H9 (cell line): ENCODE measurements at regions not wholly inside any gene's neighbourhood (a gene's known extent, or its start where the extent isn't known, plus 50 kb on each side); places are given as distances from the start of the nearest gene placed in this dataset.

Experiments
- DNase-seq: peaks from one replicate; pipeline ENCODE4 v3.0.0-alpha.2; 2017
- H2AFZ ChIP-seq: one replicate; pipeline ENCODE4 v1.6.1; 2013; ENCODE audit warnings: mild to moderate bottlenecking, low read length, control low read depth, moderate library complexity
- H2AK5ac ChIP-seq: 2 replicates; pipeline ENCODE4 v1.6.1; 2013; ENCODE audit warnings: low read length, control low read depth, mixed read lengths; ENCODE audit not compliant: insufficient read length
- H2BK120ac ChIP-seq: one replicate; pipeline ENCODE4 v1.6.1; 2013; ENCODE audit warnings: low read depth, mild to moderate bottlenecking, low read length, control low read depth, inconsistent platforms; ENCODE audit not compliant: poor library complexity, severe bottlenecking
- H2BK12ac ChIP-seq: 2 replicates; pipeline ENCODE4 v1.6.1; 2013; ENCODE audit warnings: low read length, control low read depth, mixed read lengths, low read depth; ENCODE audit not compliant: insufficient read length
- H2BK15ac ChIP-seq: 2 replicates; pipeline ENCODE4 v1.6.1; 2013; ENCODE audit warnings: low read depth, low read length, control low read depth
- H2BK20ac ChIP-seq: one replicate; pipeline ENCODE4 v1.6.1; 2013; ENCODE audit warnings: low read depth, mild to moderate bottlenecking, low read length, control low read depth, inconsistent platforms; ENCODE audit not compliant: poor library complexity, severe bottlenecking
- H2BK5ac ChIP-seq: 2 replicates; pipeline ENCODE4 v1.6.1; 2013; ENCODE audit warnings: low read length, control low read depth, mixed read lengths; ENCODE audit not compliant: insufficient read length
- H3K14ac ChIP-seq: 2 replicates; pipeline ENCODE4 v1.6.1; 2013; ENCODE audit warnings: low read length, control low read depth; ENCODE audit not compliant: insufficient read depth
- H3K18ac ChIP-seq: 2 replicates; pipeline ENCODE4 v1.6.1; 2013; ENCODE audit warnings: low read depth, mild to moderate bottlenecking, mixed read lengths, low read length, control low read depth; ENCODE audit not compliant: insufficient read length
- H3K23ac ChIP-seq: 2 replicates; pipeline ENCODE4 v1.6.1; 2013; ENCODE audit warnings: low read length, control low read depth, mixed read lengths, low read depth; ENCODE audit not compliant: insufficient read length
- H3K23me2 ChIP-seq: 2 replicates; pipeline ENCODE4 v1.6.1; 2013; ENCODE audit warnings: low read depth, mild to moderate bottlenecking, mixed read lengths, low read length, control low read depth; ENCODE audit not compliant: insufficient read length, poor library complexity, severe bottlenecking
- H3K27ac ChIP-seq: 2 replicates; pipeline ENCODE4 v1.5.1; 2013; ENCODE audit warnings: low read length, control low read depth, mixed read lengths, low read depth; ENCODE audit not compliant: insufficient read length
- H3K27me3 ChIP-seq: 2 replicates; pipeline ENCODE4 v1.6.1; 2013; ENCODE audit warnings: low read length, control low read depth, inconsistent platforms; ENCODE audit not compliant: insufficient read depth
- H3K4ac ChIP-seq: 2 replicates; pipeline ENCODE4 v1.6.1; 2013; ENCODE audit warnings: low read depth, mild to moderate bottlenecking, control low read depth, inconsistent platforms, low read length, moderate library complexity
- H3K4me1 ChIP-seq: 2 replicates; pipeline ENCODE4 v1.6.1; 2013; ENCODE audit warnings: low read length, control low read depth, inconsistent platforms; ENCODE audit not compliant: insufficient read depth
- H3K4me2 ChIP-seq: 2 replicates; pipeline ENCODE4 v1.6.1; 2013; ENCODE audit warnings: low read length, control low read depth, mixed read lengths; ENCODE audit not compliant: insufficient read length, insufficient read depth
- H3K56ac ChIP-seq: 2 replicates; pipeline ENCODE4 v1.6.1; 2013; ENCODE audit warnings: low read depth, mild to moderate bottlenecking, mixed read lengths, low read length, control low read depth; ENCODE audit not compliant: insufficient read length
- H3K79me1 ChIP-seq: 2 replicates; pipeline ENCODE4 v1.6.1; 2013; ENCODE audit warnings: low read depth, mild to moderate bottlenecking, moderate library complexity, low read length, control low read depth, inconsistent platforms; ENCODE audit not compliant: insufficient read depth, poor library complexity, severe bottlenecking
- H3K79me2 ChIP-seq: 2 replicates; pipeline ENCODE4 v1.6.1; 2013; ENCODE audit warnings: low read length, control low read depth, inconsistent platforms; ENCODE audit not compliant: insufficient read depth
- H3K9ac ChIP-seq: 2 replicates; pipeline ENCODE4 v1.6.1; 2013; ENCODE audit warnings: low read length, control low read depth, mixed read lengths; ENCODE audit not compliant: insufficient read length; ENCODE audit errors: extremely low read depth
- H3K9me3 ChIP-seq: one replicate; pipeline ENCODE4 v1.6.1; 2013; ENCODE audit warnings: low read depth, low read length, inconsistent platforms; ENCODE audit not compliant: control insufficient read depth
- H3T11ph ChIP-seq: one replicate; pipeline ENCODE4 v1.6.1; 2013; ENCODE audit warnings: mild to moderate bottlenecking, low read length, control low read depth, inconsistent platforms
- H4K20me1 ChIP-seq: one replicate; pipeline ENCODE4 v1.6.1; 2013; ENCODE audit not compliant: control insufficient read depth, insufficient read length, insufficient read depth
- H4K5ac ChIP-seq: 2 replicates; pipeline ENCODE4 v1.6.1; 2013; ENCODE audit warnings: low read depth, mild to moderate bottlenecking, mixed read lengths, low read length, control low read depth; ENCODE audit not compliant: insufficient read length
- H4K8ac ChIP-seq: replicated peaks from 2 replicates; pipeline ENCODE4 v1.6.1; 2013; ENCODE audit warnings: low read length, control low read depth, mixed read lengths, low read depth; ENCODE audit not compliant: insufficient read length
- H4K91ac ChIP-seq: 2 replicates; pipeline ENCODE4 v1.6.1; 2013; ENCODE audit warnings: low read depth, mild to moderate bottlenecking, moderate library complexity, mixed read lengths, low read length, control low read depth; ENCODE audit not compliant: insufficient read length
- H3K27ac Mint-ChIP-seq, 3 experiments: 2 replicates in 2 of 3; 3 replicates in 1 of 3; pipeline ENCODE4 v1.8.0; 2020 to 2021; ENCODE audit warnings: mixed read lengths in 3 of 3, mild to moderate bottlenecking in 1 of 3, moderate library complexity in 1 of 3
- H3K27me3 Mint-ChIP-seq: 2 replicates; pipeline ENCODE4 v1.8.0; 2021; ENCODE audit warnings: low read depth, mild to moderate bottlenecking, moderate library complexity, mixed read lengths
- H3K36me3 Mint-ChIP-seq, 3 experiments: 2 replicates in 2 of 3; 3 replicates in 1 of 3; pipeline ENCODE4 v1.8.0; 2020 to 2021; ENCODE audit warnings: low read depth in 3 of 3, mixed read lengths in 3 of 3; ENCODE audit not compliant: insufficient read depth in 1 of 3
- H3K4me1 Mint-ChIP-seq, 2 experiments: 2 replicates each; pipeline ENCODE4 v1.8.0; 2020; ENCODE audit warnings: mixed read lengths in 2 of 2
- H3K4me3 Mint-ChIP-seq, 2 experiments: 2 replicates in 1 of 2; 3 replicates in 1 of 2; pipeline ENCODE4 v1.8.0; 2020 to 2021; ENCODE audit warnings: mild to moderate bottlenecking in 2 of 2, mixed read lengths in 2 of 2, moderate library complexity in 1 of 2
- H3K9me3 Mint-ChIP-seq, 2 experiments: 2 replicates in 1 of 2; 3 replicates in 1 of 2; pipeline ENCODE4 v1.8.0; 2020; ENCODE audit warnings: mild to moderate bottlenecking in 2 of 2, mixed read lengths in 2 of 2, moderate library complexity in 1 of 2
- WGBS: extraction: QIAGEN DNeasy Blood & Tissue Kit; methylation state at CpG from one replicate; pipeline ENCODE4 v1.1.7; 2013; ENCODE audit warnings: missing lambda C conversion rate, low lambda C conversion rate, mixed read lengths; ENCODE audit not compliant: insufficient read length; ENCODE audit errors: extremely low coverage; 5-methylcytosine and 5-hydroxymethylcytosine counted together
- TF ChIP-seq, protein P1 (sequence below): fragments of 200-600 bp; sonication (generic); conservative IDR thresholded peaks from 3 replicates; pipeline ENCODE4 v1.8.0; 2021; ENCODE audit warnings: antibody characterized with exemption, mild to moderate bottlenecking

DNA sequence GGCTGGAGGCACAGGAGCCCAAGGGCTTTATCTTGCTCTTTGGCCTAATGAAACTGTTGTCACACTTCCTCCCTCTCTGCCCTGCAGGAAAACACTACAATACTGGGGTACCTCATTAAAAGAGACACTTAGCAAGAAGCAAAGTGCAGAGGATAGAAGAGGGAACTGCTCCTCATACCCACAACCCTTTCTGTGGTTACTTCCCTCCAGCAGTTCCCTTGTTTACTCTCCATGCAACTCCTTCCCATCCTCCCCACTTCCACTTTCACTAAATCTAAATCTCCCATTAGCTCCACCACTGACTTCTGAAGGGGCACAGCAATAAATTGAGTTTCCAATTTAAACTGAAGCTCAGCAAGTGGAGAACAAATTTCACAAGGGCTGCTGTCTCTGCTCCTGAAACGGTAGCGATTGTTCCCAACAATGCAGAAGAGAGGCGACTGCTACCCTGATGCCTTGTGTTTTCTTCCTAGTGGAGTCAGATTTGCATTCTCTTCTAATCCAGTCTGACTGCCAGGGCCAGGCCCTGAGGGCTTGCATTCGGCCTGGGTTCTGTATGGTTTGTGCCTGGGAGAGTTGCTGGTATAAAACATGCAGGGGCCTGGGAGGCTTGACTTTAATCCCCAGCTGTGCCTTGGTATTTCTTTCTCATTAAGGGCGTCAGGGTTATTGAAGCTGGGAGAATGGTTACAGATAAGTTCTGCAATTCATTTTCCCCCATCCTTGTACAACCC, 454.7 kb downstream of the TFAP2B start:
- Histone ChIP-seq H3K4me2 (no peak overlapping the region), H2AK5ac (no peak overlapping the region), H2BK20ac (no peak overlapping the region)

More for the DNA sequence above, 454.7 kb downstream of the TFAP2B start:
- Histone ChIP-seq H2BK120ac (no peak overlapping the region), H3K4ac (no peak overlapping the region), H3K27me3 (no peaks in the 10 kb centered on the region), H3K18ac (no peak overlapping the region), H3K4me1 (no peaks in the 10 kb centered on the region), H3K27ac (no peak overlapping the region), H3K79me1 (no peaks in the 10 kb centered on the region), H3K56ac (no peak overlapping the region), H4K8ac (no peak overlapping the region), H2BK12ac (no peak overlapping the region), H3K9ac (no peak overlapping the region), H3K23me2 (no peaks in the 10 kb centered on the region), H3K79me2 (no peaks in the 10 kb centered on the region), H4K20me1 (no peaks in the 10 kb centered on the region), H2AFZ (peak overlapping the region; percentile 27), H2BK15ac (no peak overlapping the region), H2BK5ac (no peak overlapping the region), H3K14ac (no peak overlapping the region), H4K5ac (no peak overlapping the region), H4K91ac (no peak overlapping the region), H3K9me3 (no peaks in the 10 kb centered on the region), H3K23ac (no peak overlapping the region), H3T11ph (no peak overlapping the region)
- WGBS: no CpG with 5 or more reads among the region's 5 CpGs
- Mint-ChIP-seq H3K9me3 (no peaks in the 10 kb centered on the region), H3K27ac (no peak overlapping the region), H3K4me1 (peaks cover 9% of the 10 kb centered on the region in 2 experiments), H3K4me3 (no peak overlapping the region), H3K36me3 (no peaks in the 10 kb centered on the region), H3K27me3 (no peaks in the 10 kb centered on the region; the same call in 1 of the 2 replicates)
- TF ChIP-seq, protein P1, sequence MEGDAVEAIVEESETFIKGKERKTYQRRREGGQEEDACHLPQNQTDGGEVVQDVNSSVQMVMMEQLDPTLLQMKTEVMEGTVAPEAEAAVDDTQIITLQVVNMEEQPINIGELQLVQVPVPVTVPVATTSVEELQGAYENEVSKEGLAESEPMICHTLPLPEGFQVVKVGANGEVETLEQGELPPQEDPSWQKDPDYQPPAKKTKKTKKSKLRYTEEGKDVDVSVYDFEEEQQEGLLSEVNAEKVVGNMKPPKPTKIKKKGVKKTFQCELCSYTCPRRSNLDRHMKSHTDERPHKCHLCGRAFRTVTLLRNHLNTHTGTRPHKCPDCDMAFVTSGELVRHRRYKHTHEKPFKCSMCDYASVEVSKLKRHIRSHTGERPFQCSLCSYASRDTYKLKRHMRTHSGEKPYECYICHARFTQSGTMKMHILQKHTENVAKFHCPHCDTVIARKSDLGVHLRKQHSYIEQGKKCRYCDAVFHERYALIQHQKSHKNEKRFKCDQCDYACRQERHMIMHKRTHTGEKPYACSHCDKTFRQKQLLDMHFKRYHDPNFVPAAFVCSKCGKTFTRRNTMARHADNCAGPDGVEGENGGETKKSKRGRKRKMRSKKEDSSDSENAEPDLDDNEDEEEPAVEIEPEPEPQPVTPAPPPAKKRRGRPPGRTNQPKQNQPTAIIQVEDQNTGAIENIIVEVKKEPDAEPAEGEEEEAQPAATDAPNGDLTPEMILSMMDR: no peak
- peak; percentile 32 for DNase-seq
